ENCODE measurements at regions not wholly inside any gene's neighbourhood (a gene's known extent, or its start where the extent isn't known, plus 50 kb on each side); places are given as distances from the start of the nearest gene placed in this dataset.

GRCh38 chr14:98437113-98437512 lies 834.9 kb downstream of the BCL11B start:
- TF ChIP-seq POLR2A (IDR thresholded peaks at IDR 0.05; ENCODE audit: low read depth, low read length): no peak
- TF ChIP-seq, protein P1, sequence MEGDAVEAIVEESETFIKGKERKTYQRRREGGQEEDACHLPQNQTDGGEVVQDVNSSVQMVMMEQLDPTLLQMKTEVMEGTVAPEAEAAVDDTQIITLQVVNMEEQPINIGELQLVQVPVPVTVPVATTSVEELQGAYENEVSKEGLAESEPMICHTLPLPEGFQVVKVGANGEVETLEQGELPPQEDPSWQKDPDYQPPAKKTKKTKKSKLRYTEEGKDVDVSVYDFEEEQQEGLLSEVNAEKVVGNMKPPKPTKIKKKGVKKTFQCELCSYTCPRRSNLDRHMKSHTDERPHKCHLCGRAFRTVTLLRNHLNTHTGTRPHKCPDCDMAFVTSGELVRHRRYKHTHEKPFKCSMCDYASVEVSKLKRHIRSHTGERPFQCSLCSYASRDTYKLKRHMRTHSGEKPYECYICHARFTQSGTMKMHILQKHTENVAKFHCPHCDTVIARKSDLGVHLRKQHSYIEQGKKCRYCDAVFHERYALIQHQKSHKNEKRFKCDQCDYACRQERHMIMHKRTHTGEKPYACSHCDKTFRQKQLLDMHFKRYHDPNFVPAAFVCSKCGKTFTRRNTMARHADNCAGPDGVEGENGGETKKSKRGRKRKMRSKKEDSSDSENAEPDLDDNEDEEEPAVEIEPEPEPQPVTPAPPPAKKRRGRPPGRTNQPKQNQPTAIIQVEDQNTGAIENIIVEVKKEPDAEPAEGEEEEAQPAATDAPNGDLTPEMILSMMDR (conservative IDR thresholded peaks at IDR 0.05; ENCODE audit: low read depth, low read length): no peak
- TF ChIP-seq, protein P2, sequence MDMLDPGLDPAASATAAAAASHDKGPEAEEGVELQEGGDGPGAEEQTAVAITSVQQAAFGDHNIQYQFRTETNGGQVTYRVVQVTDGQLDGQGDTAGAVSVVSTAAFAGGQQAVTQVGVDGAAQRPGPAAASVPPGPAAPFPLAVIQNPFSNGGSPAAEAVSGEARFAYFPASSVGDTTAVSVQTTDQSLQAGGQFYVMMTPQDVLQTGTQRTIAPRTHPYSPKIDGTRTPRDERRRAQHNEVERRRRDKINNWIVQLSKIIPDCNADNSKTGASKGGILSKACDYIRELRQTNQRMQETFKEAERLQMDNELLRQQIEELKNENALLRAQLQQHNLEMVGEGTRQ (IDR thresholded peaks at IDR 0.05; ENCODE audit: low read depth, low read length): no peak
- no peak for TF ChIP-seq RFX5 (IDR thresholded peaks at IDR 0.05; ENCODE audit: low read depth, low read length)
- TF ChIP-seq NFE2L2 (IDR thresholded peaks at IDR 0.05; ENCODE audit: low read depth, low read length): no peak
- no peak for TF ChIP-seq MXI1 (IDR thresholded peaks at IDR 0.05; ENCODE audit: borderline replicate concordance, low read depth, low read length)
- no peak for TF ChIP-seq MAFK (IDR thresholded peaks at IDR 0.05; ENCODE audit: low read depth, low read length)
- no peak for TF ChIP-seq ELK1 (IDR thresholded peaks at IDR 0.05; ENCODE audit: borderline replicate concordance, low read depth, low read length)

Data from IMR-90 (cell line).